Psoas muscle (tissue), 7 donors: ENCODE measurements at regions not wholly inside any gene's neighbourhood (a gene's known extent, or its start where the extent isn't known, plus 50 kb on each side); places are given as distances from the start of the nearest gene placed in this dataset.

Experiments used
- ATAC-seq, 4 donors: fragments of 200-7000 bp; cut with Tn5 transposase; one replicate each; pipeline ENCODE4 v1.9.1; 2020; ENCODE audit warnings: moderate library complexity in 3 of 4, mild to moderate bottlenecking in 2 of 4
- DNase-seq, 2 donors: peaks; one replicate each; pipeline ENCODE4 v3.0.0-alpha.2; 2020
- H3K27ac ChIP-seq: fragments of 200-600 bp; one replicate; pipeline ENCODE4 v1.8.0; 2022
- H3K27me3 ChIP-seq, 3 donors: fragments of 200-600 bp in 1 of 3; one replicate each; pipeline versions ENCODE4 v1.6.1 to v1.8.0; 2013 to 2022; ENCODE audit warnings: low read length in 2 of 3, mild to moderate bottlenecking in 2 of 3, moderate library complexity in 1 of 3; ENCODE audit not compliant: insufficient read depth in 3 of 3
- H3K36me3 ChIP-seq, 2 donors: fragments of 200-600 bp in 1 of 2; one replicate each; pipeline versions ENCODE4 v1.6.1 to v1.8.0; 2013 to 2022; ENCODE audit warnings: low read depth in 1 of 2, mild to moderate bottlenecking in 1 of 2, moderate library complexity in 1 of 2; ENCODE audit not compliant: insufficient read depth in 1 of 2
- H3K4me1 ChIP-seq: fragments of 200-600 bp; one replicate; pipeline ENCODE4 v1.8.0; 2022
- H3K4me3 ChIP-seq: fragments of 200-600 bp; one replicate; pipeline ENCODE4 v1.8.0; 2022; ENCODE audit warnings: mild to moderate bottlenecking
- H3K9me3 ChIP-seq: fragments of 200-600 bp; one replicate; pipeline ENCODE4 v1.8.0; 2022
- CTCF ChIP-seq: fragments of 200-600 bp; IDR thresholded peaks from one replicate; pipeline ENCODE4 v1.8.0; 2022; ENCODE audit warnings: antibody characterized with exemption
- WGBS, 3 donors: extraction: QIAGEN DNeasy Blood & Tissue Kit; methylation state at CpG; one replicate each; pipeline versions ENCODE4 v1.1.6 to v1.1.7; 2013; 5-methylcytosine and 5-hydroxymethylcytosine counted together
- intact Hi-C, 2 donors: fragments of 100-400 bp; cut with DNase I; formaldehyde crosslinking; loops; one replicate each; pipeline versions ENCODE4 v1.11.0 to v1.14.2; 2022
- donor health status: healthy with polysubstance abuse.
- donor health status: DM: no; HTN: no; CAD: no; lungs with moderate emphysema.
- donor health status: Bipolar disorder and iron deficiency.
- donor health status: healthy.
- donor health status: DM: yes; HTN: yes; CAD: no.
- donor health status: DM: no; HTN: no; CAD: no.
- donor health status: DM: yes; HTN: yes; CAD: no.

GRCh38 chr2:183579686-183580085, 455.4 kb downstream of the NUP35 start:
- Histone ChIP-seq H3K4me3 (no peak overlapping the region), H3K9me3 (no peaks in the 10 kb centered on the region), H3K36me3 (no peaks in the 10 kb centered on the region), H3K4me1 (no peaks in the 10 kb centered on the region), H3K27ac (no peak overlapping the region), H3K27me3 (no peaks in the 10 kb centered on the region)
- DNase-seq (no peak), ATAC-seq (no peak)
- intact Hi-C loops, result no loop called here
- no peak for TF ChIP-seq CTCF
- 77 to 79% (median 78%) methylated on average over 5 of the region's 5 CpGs for WGBS, 3 donors

DNA sequence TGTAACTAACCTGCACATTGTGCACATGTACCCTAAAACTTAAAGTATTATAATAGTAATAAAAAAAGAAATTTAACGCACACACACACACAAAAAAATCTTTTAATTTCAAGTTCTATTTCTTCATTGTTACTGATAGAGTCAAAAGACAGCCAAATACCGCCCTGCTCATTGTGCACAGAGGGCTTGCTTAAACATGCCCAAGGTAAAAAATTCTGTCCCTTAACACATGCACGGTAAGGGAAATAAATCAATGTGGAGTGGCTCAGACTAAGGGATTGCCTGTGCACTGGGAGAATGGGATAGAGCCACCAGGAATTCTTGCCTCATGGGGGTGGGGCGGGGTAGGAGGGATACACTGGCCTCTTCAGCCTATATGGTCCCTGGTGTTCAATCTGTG, 468.0 kb downstream of the NUP35 start:
- no peak for TF ChIP-seq CTCF

DNA sequence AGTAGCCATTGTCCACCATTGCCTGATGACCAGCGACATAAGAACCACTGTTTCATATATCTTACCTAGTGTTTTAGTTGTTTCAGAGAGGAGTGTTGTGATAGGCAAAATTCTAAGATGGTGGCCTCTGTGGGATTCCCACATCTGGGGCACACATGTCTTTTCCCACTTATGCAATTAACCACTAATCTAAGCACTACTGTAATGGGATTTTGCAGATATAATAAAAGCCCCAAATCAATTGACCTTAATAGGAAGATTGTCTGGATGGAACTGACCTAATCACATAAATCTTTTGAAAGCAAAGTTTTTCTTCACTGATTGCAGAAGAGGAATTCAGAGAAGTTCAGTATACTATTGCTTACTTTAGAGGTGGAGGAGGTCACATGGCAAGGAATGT, 469.9 kb downstream of the NUP35 start:
- Histone ChIP-seq H3K4me3 (no peak overlapping the region), H3K36me3 (no peaks in the 10 kb centered on the region), H3K9me3 (no peaks in the 10 kb centered on the region), H3K27ac (no peak overlapping the region), H3K4me1 (no peaks in the 10 kb centered on the region), H3K27me3 (no peaks in the 10 kb centered on the region)
- intact Hi-C loops, result no loop called here
- WGBS, 3 donors, result 87 to 92% (median 87%) methylated on average over 1 of the region's 1 CpG
- no peak for TF ChIP-seq CTCF
- DNase-seq, result no peak
- ATAC-seq, result no peak

More for the DNA sequence above, 468.0 kb downstream of the NUP35 start:
- H3K4me3 ChIP-seq, result no peak overlapping the region
- intact Hi-C loops, result no loop called here
- H3K36me3 ChIP-seq, result no peaks in the 10 kb centered on the region
- H3K9me3 ChIP-seq, result no peaks in the 10 kb centered on the region
- H3K4me1 ChIP-seq, result no peaks in the 10 kb centered on the region
- no peaks in the 10 kb centered on the region for H3K27me3 ChIP-seq
- 87 to 90% (median 88%) methylated on average over 4 of the region's 4 CpGs for WGBS, 3 donors
- no peak for DNase-seq
- H3K27ac ChIP-seq, result no peak overlapping the region
- no peak for ATAC-seq

- Histone ChIP-seq H3K27me3 (no peaks in the 10 kb centered on the region), H3K36me3 (no peaks in the 10 kb centered on the region)
These were observed 473.6 kb downstream of the NUP35 start for GRCh38 chr2:183597841-183598240.

More at GRCh38 chr2:183597841-183598240, 473.6 kb downstream of the NUP35 start:
- no peak for ATAC-seq
- Histone ChIP-seq H3K4me3 (no peak overlapping the region), H3K27ac (no peak overlapping the region), H3K4me1 (no peaks in the 10 kb centered on the region), H3K9me3 (no peaks in the 10 kb centered on the region)
- TF ChIP-seq CTCF, result no peak
- intact Hi-C loops, result no loop called here
- 81 to 92% (median 83%) methylated on average over 1 of the region's 1 CpG for WGBS, 3 donors
- no peak for DNase-seq
